Kidney glomerular epithelial cell (primary cell): ENCODE measurements at regions not wholly inside any gene's neighbourhood (a gene's known extent, or its start where the extent isn't known, plus 50 kb on each side); places are given as distances from the start of the nearest gene placed in this dataset.

Source experiments
- DNase-seq: peaks from one replicate; lab custom pipeline; 2025; lab: John Stamatoyannopoulos, UW

DNA sequence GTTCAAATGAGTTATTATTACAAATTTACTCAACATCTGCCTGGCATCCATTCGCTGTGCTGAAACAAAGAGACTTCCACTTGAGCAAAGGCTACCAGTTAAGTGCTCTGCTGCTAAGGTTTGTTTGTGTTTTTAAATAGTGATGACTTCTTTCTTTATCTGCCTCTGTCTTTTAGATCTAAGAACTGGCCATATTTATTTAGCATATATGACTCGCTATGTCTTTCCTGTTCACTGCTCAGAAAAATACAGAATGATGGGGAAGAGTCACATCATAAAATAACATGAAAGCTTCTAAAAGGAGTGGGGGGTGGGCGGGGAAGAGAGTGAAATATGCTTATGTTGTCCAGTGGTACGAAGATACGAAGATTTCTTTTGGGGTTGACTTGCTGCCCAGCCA lies 322.2 kb downstream of the GPAT3 start:
- DNase-seq, result no peak

DNA sequence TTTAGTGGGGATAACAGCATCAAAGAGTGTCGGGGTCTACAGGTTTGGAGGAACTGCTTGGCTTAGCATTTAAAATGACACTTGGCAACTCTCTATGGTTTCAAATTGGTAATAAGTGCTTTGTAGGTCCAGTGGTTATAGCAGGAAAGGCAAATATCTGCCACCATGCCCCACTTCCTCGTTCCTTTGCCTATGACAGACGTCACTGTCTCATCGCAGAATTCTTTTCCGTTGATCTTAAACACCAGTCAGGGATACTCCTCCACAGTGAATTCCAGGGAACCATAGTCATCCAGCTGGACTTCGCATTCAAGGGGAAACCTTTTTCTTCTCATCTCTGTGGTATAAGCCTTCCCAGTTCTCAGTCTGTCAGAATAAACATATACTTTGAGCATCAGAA lies 319.1 kb downstream of the GPAT3 start:
- DNase-seq, result peak; percentile 99

DNA sequence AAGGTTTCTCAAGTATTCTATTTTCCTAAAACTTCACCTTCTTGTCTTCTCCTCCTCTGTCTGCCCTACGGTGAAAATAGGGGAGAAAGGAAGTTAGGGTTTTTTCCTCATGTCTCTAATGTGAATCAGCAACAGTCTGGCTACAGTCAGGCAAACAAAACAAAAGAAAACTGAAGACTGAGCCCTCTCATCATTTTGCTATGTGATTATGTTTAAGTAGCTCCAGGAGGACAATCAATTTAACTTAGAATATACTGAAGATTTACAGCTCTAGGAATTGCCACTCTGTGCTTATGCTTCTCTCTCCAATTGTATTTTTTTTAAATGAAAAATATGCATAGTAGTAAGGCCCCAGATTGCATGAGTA lies 316.2 kb downstream of the GPAT3 start:
- peak; percentile 89 for DNase-seq

DNA sequence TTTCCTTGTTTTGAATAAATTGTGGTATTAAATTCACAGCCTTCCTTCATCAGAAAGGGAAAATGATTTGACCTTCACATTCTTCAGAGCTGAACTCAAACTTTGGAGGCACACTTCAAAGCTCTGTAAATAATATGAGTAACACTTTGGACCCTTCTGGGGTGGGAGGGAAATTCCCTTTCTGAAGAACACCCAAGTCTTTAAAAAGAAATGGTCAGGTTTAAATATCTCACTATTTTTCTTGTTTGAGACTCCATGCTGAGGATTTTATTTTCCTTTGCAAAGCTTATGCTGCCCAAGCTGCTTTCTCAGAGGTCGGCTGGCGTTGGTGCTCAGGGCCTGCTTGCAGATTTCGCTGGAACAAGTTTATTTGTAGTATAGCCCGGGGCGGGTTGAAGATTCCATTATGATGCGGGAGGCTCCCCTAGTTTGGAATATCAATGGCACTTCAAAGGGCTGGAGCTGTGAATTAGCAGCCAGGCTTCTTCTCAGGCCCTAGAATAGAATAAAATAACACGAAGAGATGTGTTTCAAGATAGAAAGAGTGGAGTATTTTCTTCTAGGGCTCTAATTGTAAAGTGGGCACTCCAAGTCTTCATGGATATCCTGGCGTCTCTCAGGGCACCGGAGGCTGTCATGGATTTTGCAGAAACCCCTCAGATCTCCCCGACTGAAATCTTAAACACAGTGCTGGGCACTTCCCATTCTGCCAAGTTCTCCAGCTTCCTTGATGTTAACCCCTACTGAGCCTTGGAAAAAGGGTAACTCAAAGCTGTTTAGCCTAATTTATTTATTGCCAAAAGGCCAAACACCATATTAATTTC lies 315.6 kb downstream of the GPAT3 start:
- peak; percentile 89 for DNase-seq

DNA sequence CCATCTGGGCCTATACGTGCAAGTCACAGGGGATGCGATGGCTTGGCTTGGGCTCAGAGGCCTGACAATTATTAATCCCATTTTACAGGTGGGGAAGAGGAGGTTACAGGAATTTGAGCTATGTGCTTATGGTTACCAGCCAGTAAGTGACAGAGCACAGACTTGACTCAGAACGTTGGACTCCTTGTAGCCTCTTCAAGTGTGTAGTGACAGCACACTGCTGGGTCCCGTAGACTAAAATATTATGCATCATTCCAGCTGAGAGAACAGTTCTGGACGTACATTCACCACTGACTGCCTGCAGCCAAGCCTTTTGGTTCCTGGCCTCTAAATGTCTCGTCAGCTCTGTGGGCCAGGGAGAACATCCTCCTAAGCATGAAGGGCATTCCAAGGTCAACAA lies 314.5 kb downstream of the GPAT3 start:
- peak; percentile 95 for DNase-seq

DNA sequence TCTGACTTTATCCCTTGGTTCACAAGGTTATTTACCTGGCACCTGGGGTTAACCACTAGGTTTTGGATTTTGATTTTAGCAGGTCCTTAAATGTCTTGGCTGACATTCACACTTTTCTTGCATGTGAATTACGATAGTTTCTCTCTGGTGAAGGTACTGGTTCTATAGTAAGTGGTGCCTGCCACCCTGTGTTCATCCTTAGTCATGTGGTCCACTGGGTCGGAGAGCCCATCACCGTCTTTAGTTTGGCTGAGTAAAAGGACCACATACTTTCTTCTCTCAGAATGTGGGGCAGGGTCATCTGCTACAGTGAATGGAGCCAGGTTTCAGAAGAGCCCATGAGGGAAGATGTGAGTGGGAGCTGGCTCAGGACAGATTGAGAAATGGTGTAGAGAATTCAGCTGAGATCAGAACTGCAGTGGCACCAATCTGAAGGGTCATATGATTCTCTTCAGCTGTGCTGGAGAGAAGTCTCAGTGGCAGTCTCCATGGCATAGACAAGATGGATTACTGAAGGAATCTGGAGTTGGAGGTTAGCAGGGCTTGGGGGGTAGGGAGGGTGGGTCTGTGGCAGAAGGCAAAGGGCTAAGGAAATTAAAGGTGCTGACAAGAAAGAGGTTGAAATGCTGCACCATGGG lies 310.4 kb downstream of the GPAT3 start:
- no peak for DNase-seq

DNA sequence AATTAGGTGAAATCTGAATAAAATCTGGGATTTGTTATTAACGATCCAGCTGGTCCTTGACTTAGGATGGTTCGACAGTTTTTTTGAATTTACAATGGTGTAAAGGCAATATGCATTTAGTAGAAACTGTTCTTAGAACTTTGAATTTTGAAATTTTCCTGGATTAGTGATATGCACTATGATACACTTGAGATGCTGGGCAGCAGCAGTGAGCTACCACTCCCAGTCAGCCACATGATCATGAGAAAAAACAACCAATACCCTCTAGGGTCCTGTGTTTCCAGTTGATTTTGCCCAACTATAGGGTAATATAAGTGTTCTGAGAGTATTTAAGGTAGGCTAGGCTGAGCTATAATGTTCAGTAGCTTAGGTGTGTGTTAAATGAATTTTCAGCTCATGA lies 303.7 kb downstream of the GPAT3 start:
- no peak for DNase-seq

DNA sequence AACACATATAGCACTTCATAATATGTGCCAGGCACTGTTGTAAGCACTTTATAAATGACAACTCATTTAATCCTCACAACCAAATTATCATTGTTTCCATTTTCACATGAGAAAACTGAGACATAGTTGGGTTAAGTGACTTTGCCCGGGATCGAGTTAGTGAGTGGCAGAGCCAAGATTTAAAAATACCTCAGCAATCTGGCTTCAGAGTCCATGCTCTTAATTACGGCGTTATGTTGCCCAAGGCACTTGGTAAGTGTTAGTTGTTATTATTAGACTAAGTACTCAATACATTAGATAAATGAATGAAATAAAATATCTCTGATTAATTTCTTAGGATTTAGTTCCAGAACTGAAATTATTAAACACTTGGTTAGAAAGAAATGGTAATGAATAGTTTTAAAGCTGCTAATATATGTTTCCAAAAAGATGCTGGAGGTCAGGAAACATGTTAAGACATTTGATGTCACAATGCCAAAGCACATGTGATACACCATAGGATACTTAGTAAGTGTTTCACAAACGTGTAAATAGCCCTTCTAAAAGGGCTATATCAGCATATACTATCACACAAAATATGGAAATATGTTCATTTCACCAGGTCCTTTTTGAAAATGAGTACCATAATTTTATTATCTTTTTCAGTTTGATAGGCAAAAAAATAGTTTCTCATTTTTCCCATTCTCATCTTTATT lies 301.9 kb downstream of the GPAT3 start:
- no peak for DNase-seq

DNA sequence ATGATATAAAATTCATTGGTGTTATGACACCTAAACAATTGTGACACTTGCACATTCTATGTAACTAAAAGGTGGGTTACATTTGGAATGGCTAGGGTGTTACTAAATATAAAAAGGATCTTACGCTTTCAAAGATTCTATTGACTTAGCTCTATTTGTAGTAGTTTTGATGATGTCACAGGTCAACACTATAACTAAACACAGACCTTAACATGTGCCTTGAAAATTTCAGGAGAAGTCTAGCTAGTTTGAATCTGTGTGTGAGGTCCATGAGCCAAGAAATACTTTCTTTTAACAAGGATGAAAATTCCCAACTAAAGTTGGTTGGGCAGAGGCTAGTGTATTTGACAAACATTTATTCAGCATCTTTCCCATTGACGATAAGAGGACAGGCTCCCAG lies 298.0 kb downstream of the GPAT3 start:
- no peak for DNase-seq

DNA sequence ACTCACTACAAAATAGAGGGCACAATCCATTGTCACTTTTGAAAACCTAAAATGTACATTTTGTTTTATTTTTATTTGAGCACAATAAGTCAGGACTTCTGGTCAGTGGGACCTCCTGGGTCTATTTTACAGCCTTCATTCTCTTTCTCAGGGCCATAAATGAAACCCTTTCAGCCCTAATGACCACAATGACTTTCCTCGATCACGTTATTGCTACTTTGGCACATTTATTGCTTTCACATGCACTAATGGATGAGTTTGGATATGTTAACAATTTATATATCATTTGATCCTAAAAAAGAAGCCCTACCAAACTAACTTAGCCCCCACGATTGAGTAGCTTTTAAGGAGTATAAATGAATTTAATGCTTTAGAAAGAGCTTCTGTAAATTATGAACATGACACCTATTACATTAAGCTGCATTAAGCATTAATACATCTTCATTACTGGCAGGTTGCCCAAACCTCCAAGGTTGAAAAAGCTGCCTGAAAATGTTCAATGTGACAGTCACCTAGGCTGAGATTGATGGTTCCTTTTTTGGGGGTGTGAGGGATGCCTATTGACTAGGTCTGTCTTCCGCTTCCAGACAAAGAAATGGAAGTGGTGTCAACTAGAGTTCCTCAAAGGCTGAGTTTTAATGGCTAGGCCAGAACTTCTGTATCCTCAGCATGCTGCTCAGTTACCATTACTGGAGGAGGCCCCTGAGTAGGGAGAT lies 296.4 kb downstream of the GPAT3 start:
- no peak for DNase-seq

DNA sequence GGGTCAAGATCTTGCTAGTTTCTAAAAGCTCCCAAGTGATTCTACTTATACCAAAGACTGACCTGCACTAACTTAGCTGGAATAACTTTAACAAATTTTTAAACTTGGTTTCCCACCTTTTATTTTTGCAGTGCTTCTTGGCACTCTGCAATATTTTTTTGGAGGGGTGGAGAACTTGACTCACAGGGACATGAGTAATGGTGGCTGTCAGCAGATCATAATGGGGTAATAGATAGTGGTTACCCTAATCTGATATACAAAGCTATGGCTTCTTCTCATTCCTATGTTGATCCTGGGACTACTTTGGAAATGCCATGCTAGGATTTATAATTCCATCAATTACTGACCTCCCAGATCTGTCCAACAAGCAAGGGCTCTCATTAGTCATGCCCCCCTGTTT lies 295.7 kb downstream of the GPAT3 start:
- DNase-seq, result no peak

DNA sequence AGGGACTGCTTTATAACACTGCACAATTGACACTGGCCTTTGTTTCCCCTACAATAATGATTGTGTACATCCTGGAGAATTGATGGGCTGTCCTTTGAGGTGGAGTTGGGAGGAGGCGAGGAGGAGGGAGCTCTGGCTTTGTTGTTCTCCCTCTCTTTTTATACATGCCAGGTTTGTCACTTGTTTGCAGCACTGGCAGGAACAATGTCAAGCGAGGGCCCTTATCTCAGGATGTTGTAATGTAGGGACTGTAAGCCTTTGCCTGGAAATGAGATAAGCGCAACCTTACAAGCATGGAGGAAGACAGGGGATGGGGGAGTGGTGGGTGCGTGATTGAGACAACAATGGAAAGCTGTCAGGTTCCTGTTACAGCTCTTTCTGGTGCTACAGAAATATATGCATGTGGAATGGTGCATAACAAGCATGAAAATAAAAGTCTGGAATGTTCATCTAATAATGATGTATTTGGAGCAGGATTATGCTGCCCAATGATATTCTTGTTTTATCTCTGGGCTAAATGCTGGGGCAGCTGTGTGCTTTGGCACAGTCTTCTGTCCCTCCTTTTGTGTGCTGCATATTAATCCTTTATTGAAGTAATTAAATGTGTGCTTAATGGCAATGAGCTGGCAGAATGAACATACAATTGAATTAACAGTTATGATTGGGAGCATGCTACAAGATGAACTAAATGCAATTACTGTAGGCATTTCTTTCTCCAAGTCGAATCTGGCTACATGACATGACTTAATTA lies 294.4 kb downstream of the GPAT3 start:
- DNase-seq, result no peak

DNA sequence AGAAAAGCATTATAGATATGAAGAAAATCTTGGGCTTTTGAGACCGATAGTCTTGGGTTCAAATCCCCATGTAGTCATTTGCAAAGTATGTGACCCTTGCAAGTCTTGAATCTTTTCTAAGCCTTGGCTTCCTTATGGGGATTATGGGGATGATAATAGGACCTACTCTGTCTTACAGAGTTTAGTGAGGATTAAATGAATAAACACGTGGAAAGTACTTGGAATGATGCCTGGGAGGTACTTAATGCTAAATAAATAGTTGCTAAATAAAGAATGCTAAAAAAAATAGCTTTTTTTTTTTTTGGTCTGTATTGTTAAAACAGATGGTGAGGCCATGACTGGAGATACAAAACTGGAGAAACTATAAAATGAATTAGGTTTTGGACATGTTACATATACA lies 292.7 kb downstream of the GPAT3 start:
- DNase-seq, result no peak

DNA sequence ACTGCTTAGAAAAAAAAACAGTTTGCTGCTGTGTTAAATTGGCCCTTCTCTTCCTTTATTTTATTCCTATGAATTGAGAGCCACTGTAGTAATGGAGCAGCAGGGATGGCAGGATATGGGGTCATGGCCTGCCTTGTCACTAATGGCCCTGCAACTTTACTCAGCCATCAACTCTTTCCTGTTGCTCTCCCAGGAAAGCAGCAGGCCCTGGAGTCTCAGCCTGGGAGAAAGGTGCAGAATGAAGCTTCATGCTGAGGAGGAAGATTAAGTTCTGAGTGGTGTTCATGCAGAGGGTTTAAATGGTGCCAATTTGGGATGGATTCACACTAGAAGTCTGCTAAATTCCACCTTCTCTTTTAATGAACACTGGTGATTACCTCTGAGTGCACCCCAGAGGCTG lies 285.6 kb downstream of the GPAT3 start:
- DNase-seq, result no peak

DNA sequence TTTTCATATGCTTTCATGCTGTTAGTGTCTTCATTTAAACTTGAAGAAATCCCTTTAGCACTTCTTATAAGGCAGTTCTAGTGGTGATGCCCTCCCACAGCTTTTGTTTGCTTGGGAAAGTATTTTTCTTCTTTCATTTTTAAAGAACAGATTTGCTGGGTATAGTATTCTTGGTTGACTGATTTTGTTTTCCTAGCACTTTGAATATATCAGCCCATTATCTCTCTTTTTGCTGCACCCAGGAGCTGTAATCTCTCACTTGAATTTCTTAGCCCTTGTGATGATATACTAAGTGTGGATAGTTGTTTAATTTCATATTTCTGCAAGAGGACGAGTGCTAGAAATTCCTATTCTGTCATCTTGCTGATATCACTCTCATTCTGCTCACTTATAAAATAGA lies 283.7 kb downstream of the GPAT3 start:
- no peak for DNase-seq

DNA sequence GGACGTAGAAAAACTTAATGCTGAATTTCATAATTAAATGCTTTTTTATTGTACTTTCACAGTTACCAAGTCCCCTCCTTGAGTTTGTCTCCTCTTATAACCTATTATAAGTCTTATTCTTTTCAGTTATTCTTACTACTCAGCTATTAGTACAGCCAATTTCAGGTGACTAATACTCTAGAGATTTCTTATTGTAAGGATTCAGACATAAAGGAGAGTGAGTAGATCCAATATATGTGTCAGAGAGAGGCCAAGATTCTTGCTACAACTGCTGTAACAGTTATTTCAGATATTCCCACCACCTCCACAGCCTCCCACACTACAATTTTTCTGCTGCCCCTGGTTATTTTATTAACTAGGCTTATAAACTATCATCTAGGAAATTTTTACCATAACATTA lies 274.5 kb downstream of the GPAT3 start:
- no peak for DNase-seq

DNA sequence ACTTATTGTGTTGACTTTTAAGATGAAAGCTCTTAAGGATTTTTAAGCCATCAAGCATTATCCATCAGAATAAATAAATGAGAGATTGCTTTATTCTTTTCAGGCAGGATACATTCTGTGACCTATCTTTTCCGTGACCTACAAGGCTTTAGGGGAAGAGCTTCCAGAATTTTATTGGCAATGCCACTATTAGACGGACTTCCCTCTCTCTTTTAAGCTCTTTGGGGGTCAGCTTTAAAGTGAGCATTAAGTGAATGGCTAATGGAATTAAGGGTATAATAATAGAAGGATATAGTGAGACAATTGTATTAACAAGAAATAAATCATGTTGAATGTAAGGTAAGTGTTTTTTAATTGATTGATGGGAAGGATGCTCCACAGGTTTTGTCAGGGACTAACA lies 273.7 kb downstream of the GPAT3 start:
- DNase-seq, result no peak

DNA sequence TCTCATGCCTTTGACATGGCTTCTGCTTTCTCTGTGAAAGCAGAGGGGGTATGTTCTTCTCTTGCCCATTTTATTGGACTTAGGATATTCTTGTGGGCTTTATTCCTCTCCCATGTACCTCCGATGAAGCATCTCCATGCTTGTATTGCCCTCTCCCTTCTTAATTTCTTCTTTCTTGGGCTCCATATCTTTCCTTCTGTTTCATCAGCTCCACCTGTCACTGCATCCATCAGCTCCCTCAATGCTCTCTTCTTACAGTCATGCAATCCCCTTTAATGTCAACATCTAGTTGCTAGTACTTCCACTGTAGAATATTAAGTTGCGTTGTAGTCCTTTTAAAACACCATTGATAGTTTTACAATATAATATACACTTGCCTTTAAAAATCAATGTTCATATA lies 257.6 kb downstream of the GPAT3 start:
- no peak for DNase-seq

DNA sequence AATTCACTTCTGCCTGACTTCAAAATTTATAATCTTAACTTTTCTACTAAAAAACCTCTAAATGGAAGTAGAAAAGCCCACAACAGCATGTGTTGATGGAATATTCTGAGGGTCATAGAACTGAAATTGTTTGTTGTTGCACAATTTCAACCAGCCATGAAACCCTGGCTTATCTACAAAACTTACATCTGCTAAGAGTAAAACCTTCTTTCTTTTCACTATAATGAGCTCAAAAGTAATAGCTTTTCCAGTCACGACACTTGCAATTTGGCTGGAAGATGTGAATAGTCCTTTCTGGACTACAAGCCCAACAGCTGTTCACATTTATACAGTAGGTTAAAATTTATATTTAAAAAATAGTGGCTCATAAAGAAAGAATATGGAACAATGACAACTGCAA lies 250.0 kb downstream of the GPAT3 start:
- no peak for DNase-seq

DNA sequence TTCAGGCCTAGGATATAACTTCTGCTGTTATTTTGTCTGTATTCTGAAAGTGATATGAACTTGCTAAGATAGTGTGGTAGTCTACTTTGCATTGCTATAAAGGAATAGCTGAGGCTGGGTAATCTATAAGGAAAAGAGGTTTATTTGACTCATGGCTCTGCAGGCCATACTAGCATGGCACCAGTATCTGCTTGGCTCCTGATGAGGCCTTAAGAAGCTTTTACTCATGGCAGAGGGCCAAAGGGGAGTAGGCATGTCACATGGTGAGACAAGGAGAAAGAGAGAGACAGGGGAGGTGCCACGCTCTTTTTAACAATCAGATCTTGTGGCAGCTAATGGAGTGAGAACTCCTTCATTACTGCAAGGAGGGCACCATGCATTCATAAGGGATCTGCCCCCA lies 247.3 kb downstream of the GPAT3 start:
- DNase-seq, result no peak

DNA sequence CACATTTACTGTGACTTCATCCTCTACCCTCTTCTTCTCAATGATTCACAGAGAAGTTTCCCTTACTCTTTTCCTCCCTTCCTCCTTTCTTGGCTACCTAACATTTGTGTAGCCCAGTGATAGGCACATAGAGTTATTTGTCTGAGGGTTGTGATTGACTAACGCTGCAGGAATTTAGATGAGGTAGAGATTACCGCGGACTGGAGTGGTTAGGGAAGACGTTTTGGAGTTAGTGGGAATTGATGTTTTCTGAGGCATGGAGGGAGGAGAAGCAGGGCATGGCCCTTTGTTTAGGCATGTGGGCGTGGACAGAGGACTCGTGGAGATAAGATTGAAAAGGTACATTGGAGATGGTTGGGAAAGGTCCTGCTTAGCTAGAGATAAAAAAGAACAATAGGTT lies 246.7 kb downstream of the GPAT3 start:
- no peak for DNase-seq

DNA sequence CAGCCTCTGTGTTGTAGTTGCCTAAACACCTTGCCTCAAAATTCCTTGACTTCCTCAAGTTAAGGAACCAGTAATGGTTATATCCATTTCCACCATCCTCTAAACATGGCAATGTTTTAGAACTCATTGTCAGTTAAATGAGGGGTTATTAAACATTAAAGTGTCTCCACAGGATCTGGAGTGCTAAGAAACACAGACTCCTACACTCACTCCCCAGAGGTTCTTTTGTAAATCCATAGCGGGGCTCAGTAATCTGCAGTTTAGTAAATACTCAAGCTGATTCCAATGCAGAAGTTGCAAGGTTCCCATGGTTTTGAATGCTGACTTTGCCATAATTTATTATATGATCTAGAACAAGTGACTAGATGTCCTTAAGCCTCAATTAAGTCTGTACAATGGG lies 245.5 kb downstream of the GPAT3 start:
- no peak for DNase-seq
